Stimulated activated CD4-positive, alpha-beta T cell treated with anti-CD3 and anti-CD28 coated beads, Interleukin-4, amount 100 ng/mL, for 1 hour (primary cell): ENCODE measurements at regions not wholly inside any gene's neighbourhood (a gene's known extent, or its start where the extent isn't known, plus 50 kb on each side); places are given as distances from the start of the nearest gene placed in this dataset.
"Not testable (repeated sequence)": the region's sequence is repeated elsewhere in the genome, so short reads cannot be mapped to it uniquely, and the experiment has no call there.

Experiments
- DNase-seq: peaks from one replicate; pipeline ENCODE4 v3.0.0-alpha.2; 2020

- DNase-seq, result no peak
These were observed 603.9 kb downstream of the PCDH17 start for GRCh38 chr13:58235454-58235853.

GRCh38 chr13:58238972-58239773 is 607.6 kb downstream of the PCDH17 start:
- DNase-seq, result no peak

GRCh38 chr13:58239774-58240268 is 608.3 kb downstream of the PCDH17 start:
- DNase-seq, result no peak

GRCh38 chr13:58247080-58247479 is 615.5 kb downstream of the PCDH17 start:
- DNase-seq, result no peak

GRCh38 chr13:58254943-58255342 is 623.4 kb downstream of the PCDH17 start:
- no peak for DNase-seq

GRCh38 chr13:58266271-58266670 is 634.7 kb downstream of the PCDH17 start:
- DNase-seq, result no peak

GRCh38 chr13:58298556-58299135 is 667.1 kb downstream of the PCDH17 start:
- DNase-seq, result no peak

GRCh38 chr13:58300224-58300623 is 668.7 kb downstream of the PCDH17 start:
- DNase-seq, result no peak

GRCh38 chr13:58300974-58301681 is 669.6 kb downstream of the PCDH17 start:
- DNase-seq, result no peak

GRCh38 chr13:58302349-58302748 is 670.8 kb downstream of the PCDH17 start:
- DNase-seq, result no peak

GRCh38 chr13:58306062-58306461 is 674.5 kb downstream of the PCDH17 start:
- no peak for DNase-seq

- DNase-seq, result no peak
These were observed 681.7 kb downstream of the PCDH17 start for GRCh38 chr13:58313219-58313618.

- DNase-seq, result no peak
These were observed 687.1 kb downstream of the PCDH17 start for GRCh38 chr13:58318495-58319167.

- DNase-seq, result no peak
These were observed 692.6 kb downstream of the PCDH17 start for GRCh38 chr13:58324161-58324560.

GRCh38 chr13:58329746-58330145 is 698.2 kb downstream of the PCDH17 start:
- no peak for DNase-seq

GRCh38 chr13:58340895-58341294 is 709.4 kb downstream of the PCDH17 start:
- DNase-seq, result no peak

GRCh38 chr13:58341318-58341717 is 709.8 kb downstream of the PCDH17 start:
- DNase-seq, result no peak

GRCh38 chr13:58343076-58343475 is 711.5 kb downstream of the PCDH17 start:
- DNase-seq, result no peak

- DNase-seq, result not testable (repeated sequence)
These were observed 720.6 kb downstream of the PCDH17 start for GRCh38 chr13:58352100-58352499.

GRCh38 chr13:58369936-58370335 is 738.4 kb downstream of the PCDH17 start:
- DNase-seq, result no peak

GRCh38 chr13:58376349-58376748 is 744.8 kb downstream of the PCDH17 start:
- no peak for DNase-seq

- DNase-seq, result no peak
These were observed 745.2 kb downstream of the PCDH17 start for GRCh38 chr13:58376775-58377174.

GRCh38 chr13:58379221-58379620 is 747.7 kb downstream of the PCDH17 start:
- no peak for DNase-seq
